ENCODE measurements at regions not wholly inside any gene's neighbourhood (a gene's known extent, or its start where the extent isn't known, plus 50 kb on each side); places are given as distances from the start of the nearest gene placed in this dataset.

- TF ChIP-seq CTCF (conservative IDR thresholded peaks at IDR 0.05 in 1 of 2, IDR thresholded peaks at IDR 0.05 in 1 of 2; ENCODE audit: low read depth in 1 of 2, low read length in 2 of 2) (no peak), EZH2 (IDR thresholded peaks at IDR 0.05; ENCODE audit: low read length, missing control alignments) (no peak)
These were observed 127.6 kb upstream of the HNMT start for GRCh38 chr2:137836671-137837070.
